ENCODE measurements at regions not wholly inside any gene's neighbourhood (a gene's known extent, or its start where the extent isn't known, plus 50 kb on each side); places are given as distances from the start of the nearest gene placed in this dataset.

GRCh38 chr2:103781313-103781712 is 1019.5 kb downstream of the TMEM182 start:
- Histone ChIP-seq H3K36me3 (no peaks in the 10 kb centered on the region), H3K4me3 (no peak overlapping the region), H3K27me3 (no peaks in the 10 kb centered on the region), H3K27ac (no peak overlapping the region), H3K9me3 (no peaks in the 10 kb centered on the region), H3K4me1 (no peaks in the 10 kb centered on the region)
- DNase-seq: no peak
- no peak for TF ChIP-seq POLR2A (IDR thresholded peaks at IDR 0.05)
- TF ChIP-seq, protein P1, sequence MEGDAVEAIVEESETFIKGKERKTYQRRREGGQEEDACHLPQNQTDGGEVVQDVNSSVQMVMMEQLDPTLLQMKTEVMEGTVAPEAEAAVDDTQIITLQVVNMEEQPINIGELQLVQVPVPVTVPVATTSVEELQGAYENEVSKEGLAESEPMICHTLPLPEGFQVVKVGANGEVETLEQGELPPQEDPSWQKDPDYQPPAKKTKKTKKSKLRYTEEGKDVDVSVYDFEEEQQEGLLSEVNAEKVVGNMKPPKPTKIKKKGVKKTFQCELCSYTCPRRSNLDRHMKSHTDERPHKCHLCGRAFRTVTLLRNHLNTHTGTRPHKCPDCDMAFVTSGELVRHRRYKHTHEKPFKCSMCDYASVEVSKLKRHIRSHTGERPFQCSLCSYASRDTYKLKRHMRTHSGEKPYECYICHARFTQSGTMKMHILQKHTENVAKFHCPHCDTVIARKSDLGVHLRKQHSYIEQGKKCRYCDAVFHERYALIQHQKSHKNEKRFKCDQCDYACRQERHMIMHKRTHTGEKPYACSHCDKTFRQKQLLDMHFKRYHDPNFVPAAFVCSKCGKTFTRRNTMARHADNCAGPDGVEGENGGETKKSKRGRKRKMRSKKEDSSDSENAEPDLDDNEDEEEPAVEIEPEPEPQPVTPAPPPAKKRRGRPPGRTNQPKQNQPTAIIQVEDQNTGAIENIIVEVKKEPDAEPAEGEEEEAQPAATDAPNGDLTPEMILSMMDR (IDR thresholded peaks at IDR 0.05): no peak
- intact Hi-C loops (cut with DNase I; ENCODE audit: low total_unique reads): no loop called here

GRCh38 chr2:103784261-103784660 is 1022.4 kb downstream of the TMEM182 start:
- no peaks in the 10 kb centered on the region for H3K27me3 ChIP-seq
- H3K27ac ChIP-seq: no peak overlapping the region
- no peak overlapping the region for H3K4me3 ChIP-seq
- DNase-seq: no peak
- H3K4me1 ChIP-seq: no peaks in the 10 kb centered on the region
- no peak for TF ChIP-seq POLR2A (IDR thresholded peaks at IDR 0.05)
- TF ChIP-seq, protein P1 (IDR thresholded peaks at IDR 0.05): no peak
- no peaks in the 10 kb centered on the region for H3K36me3 ChIP-seq
- intact Hi-C loops (cut with DNase I; ENCODE audit: low total_unique reads): no loop called here
- no peaks in the 10 kb centered on the region for H3K9me3 ChIP-seq

DNA sequence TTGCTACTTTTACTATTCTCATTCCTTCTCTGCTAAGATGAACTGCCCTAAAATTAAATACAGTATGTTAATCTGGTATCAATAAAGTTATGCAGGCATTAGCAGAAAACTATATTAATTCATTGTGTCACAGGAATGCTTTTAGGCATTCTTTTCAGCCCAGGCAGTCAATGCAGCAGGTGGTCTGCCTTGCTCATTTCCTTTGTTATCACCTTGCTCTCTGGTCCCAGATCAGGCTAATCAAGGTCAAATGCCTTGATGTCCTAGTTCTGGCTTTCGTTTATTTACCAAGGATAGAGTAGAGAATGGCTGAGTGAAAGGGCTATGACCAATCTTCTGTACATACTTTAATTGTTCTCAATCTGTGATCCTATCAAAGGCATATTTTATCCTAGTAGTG is 1023.6 kb downstream of the TMEM182 start:
- Histone ChIP-seq H3K4me1 (no peaks in the 10 kb centered on the region), H3K27me3 (no peaks in the 10 kb centered on the region), H3K36me3 (no peaks in the 10 kb centered on the region), H3K4me3 (no peak overlapping the region), H3K9me3 (no peaks in the 10 kb centered on the region), H3K27ac (no peak overlapping the region)
- no peak for TF ChIP-seq POLR2A (IDR thresholded peaks at IDR 0.05)
- TF ChIP-seq, protein P1 (IDR thresholded peaks at IDR 0.05): no peak
- no peak for DNase-seq
- intact Hi-C loops (cut with DNase I; ENCODE audit: low total_unique reads): no loop called here

DNA sequence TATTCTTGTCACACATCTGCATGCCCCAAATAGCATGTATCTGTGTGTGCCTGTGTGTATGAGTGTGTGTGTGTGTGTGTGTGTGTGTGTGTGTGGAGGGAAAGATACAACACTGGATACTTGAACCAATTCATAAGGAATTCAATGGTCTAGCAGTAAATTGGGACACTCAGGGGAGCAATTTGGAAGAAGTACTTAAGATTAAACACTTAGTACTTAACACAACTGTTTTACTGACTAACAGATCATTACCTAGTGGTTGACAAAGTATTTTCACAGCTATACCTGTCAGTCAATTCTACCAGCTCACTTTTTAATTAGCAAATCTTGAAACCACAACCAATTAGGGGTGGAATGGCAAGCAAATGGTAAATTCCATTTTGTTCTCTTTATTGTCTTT is 1024.1 kb downstream of the TMEM182 start:
- H3K9me3 ChIP-seq: no peaks in the 10 kb centered on the region
- intact Hi-C loops (cut with DNase I; ENCODE audit: low total_unique reads): no loop called here
- H3K36me3 ChIP-seq: no peaks in the 10 kb centered on the region

DNA sequence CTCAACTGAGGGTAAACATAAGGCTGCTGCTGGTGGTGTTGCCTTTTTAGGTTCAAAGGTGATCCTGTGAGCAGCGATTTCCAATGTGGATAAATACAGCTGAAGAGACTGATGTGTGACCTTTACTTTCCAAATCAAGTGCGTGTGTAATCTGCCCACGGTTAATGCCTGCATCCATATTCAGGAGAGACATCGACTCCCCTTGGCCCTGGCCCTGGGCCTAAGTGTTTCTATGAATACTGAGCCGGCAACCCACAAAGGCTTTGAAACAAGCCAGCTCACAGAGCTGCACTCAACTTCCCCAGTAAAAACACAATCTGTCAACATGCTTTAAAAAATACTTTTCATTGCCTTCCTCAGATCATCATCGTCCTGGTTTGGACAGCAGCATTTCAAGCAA is 1026.6 kb downstream of the TMEM182 start:
- H3K4me1 ChIP-seq: no peaks in the 10 kb centered on the region
- TF ChIP-seq, protein P1 (IDR thresholded peaks at IDR 0.05): no peak
- TF ChIP-seq POLR2A (IDR thresholded peaks at IDR 0.05): no peak

More for the DNA sequence above, 1024.1 kb downstream of the TMEM182 start:
- H3K27me3 ChIP-seq: no peaks in the 10 kb centered on the region
- H3K27ac ChIP-seq: no peak overlapping the region
- no peaks in the 10 kb centered on the region for H3K4me1 ChIP-seq
- H3K4me3 ChIP-seq: no peak overlapping the region
- TF ChIP-seq, protein P1 (IDR thresholded peaks at IDR 0.05): no peak
- no peak for TF ChIP-seq POLR2A (IDR thresholded peaks at IDR 0.05)
- no peak for DNase-seq

More for the DNA sequence above, 1026.6 kb downstream of the TMEM182 start:
- Histone ChIP-seq H3K4me3 (no peak overlapping the region), H3K9me3 (no peaks in the 10 kb centered on the region), H3K27me3 (no peaks in the 10 kb centered on the region), H3K27ac (no peak overlapping the region), H3K36me3 (no peaks in the 10 kb centered on the region)
- no peak for DNase-seq
- intact Hi-C loops (cut with DNase I; ENCODE audit: low total_unique reads): no loop called here

All from uterus (tissue), 3 donors.